ENCODE measurements at regions not wholly inside any gene's neighbourhood (a gene's known extent, or its start where the extent isn't known, plus 50 kb on each side); places are given as distances from the start of the nearest gene placed in this dataset.

- no peak for TF ChIP-seq FOXJ3 (CRISPR knock-in tag; IDR thresholded peaks at IDR 0.05)
- no peak for TF ChIP-seq NFIC (IDR thresholded peaks at IDR 0.05; ENCODE audit: borderline replicate concordance)
- no peak for TF ChIP-seq CTCF (IDR thresholded peaks at IDR 0.05)
- TF ChIP-seq JUND (IDR thresholded peaks at IDR 0.05): no peak
- no peak for TF ChIP-seq EZH2phosphoT487 (IDR thresholded peaks at IDR 0.05; ENCODE audit: borderline replicate concordance, low read depth)
- TF ChIP-seq YY1 (IDR thresholded peaks at IDR 0.05; ENCODE audit: low read depth): no peak
- no peak for TF ChIP-seq ELF1 (IDR thresholded peaks at IDR 0.05)
- TF ChIP-seq, protein P1, sequence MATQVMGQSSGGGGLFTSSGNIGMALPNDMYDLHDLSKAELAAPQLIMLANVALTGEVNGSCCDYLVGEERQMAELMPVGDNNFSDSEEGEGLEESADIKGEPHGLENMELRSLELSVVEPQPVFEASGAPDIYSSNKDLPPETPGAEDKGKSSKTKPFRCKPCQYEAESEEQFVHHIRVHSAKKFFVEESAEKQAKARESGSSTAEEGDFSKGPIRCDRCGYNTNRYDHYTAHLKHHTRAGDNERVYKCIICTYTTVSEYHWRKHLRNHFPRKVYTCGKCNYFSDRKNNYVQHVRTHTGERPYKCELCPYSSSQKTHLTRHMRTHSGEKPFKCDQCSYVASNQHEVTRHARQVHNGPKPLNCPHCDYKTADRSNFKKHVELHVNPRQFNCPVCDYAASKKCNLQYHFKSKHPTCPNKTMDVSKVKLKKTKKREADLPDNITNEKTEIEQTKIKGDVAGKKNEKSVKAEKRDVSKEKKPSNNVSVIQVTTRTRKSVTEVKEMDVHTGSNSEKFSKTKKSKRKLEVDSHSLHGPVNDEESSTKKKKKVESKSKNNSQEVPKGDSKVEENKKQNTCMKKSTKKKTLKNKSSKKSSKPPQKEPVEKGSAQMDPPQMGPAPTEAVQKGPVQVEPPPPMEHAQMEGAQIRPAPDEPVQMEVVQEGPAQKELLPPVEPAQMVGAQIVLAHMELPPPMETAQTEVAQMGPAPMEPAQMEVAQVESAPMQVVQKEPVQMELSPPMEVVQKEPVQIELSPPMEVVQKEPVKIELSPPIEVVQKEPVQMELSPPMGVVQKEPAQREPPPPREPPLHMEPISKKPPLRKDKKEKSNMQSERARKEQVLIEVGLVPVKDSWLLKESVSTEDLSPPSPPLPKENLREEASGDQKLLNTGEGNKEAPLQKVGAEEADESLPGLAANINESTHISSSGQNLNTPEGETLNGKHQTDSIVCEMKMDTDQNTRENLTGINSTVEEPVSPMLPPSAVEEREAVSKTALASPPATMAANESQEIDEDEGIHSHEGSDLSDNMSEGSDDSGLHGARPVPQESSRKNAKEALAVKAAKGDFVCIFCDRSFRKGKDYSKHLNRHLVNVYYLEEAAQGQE (IDR thresholded peaks at IDR 0.05; ENCODE audit: low read depth, low read length): no peak
- TF ChIP-seq TAF1 (IDR thresholded peaks at IDR 0.05; ENCODE audit: borderline replicate concordance, low read depth, low read length): no peak
Measured at GRCh38 chr20:60764771-60765170, 487.3 kb upstream of the CDH4 start.

Measured in SK-N-SH (cell line).